Activated CD4-positive, alpha-beta T cell treated with anti-CD3 and anti-CD28 coated beads, Interleukin-2, Interleukin-6, amounts not matched to agents 100 ng/mL and 50 ng/mL, durations not matched to agents 16 hours and 8 hours (primary cell): ENCODE measurements at regions not wholly inside any gene's neighbourhood (a gene's known extent, or its start where the extent isn't known, plus 50 kb on each side); places are given as distances from the start of the nearest gene placed in this dataset.

ENCODE experiments used
- DNase-seq: peaks from one replicate; pipeline ENCODE4 v3.0.0-alpha.2; 2020

GRCh38 chr10:130372222-130372621 is 236.0 kb downstream of the GLRX3 start:
- no peak for DNase-seq

DNA sequence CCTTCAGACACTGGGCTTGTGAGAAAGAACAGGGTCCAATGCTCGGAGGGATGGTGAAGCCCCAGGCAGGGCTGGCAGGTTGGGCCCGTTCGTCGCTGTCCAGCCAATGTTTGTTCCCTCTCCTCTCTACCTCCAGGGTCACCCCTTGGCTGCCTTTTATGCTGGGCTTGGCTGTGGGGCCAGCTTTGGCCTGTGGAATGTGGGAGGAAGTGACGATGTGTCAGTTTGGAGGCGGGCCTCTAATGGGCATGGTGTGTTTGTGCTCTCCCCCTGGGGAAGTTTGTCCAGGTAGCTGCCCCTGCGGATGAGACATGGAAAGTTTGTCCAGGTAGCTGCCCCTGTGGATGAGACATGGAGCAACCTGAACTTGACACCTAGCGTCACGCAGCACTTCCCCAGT is 236.7 kb downstream of the GLRX3 start:
- DNase-seq, result no peak

- no peak for DNase-seq
Observed at GRCh38 chr10:130377986-130378540, 241.9 kb downstream of the GLRX3 start.

- DNase-seq, result no peak
Observed at GRCh38 chr10:130378556-130379400, 242.6 kb downstream of the GLRX3 start.

DNA sequence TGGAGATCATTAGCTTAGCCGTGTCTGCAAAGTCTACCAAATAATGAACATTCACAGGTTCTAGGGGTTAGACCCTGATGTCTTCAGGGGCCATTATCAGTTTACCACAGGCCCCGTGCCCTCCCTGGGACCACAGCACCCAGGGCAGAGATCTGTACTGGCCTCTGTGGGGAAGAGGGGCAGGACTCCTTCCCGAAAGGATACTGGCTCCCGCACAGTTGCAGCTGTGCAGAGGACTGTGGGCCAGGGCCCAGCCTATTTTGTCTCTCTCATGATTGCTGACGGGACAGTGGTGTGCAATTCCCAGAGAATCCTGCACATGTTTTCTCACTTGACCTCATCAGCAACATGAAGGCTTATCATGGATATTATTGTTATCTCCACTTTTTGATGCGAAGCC is 243.9 kb downstream of the GLRX3 start:
- no peak for DNase-seq

GRCh38 chr10:130382031-130382430 is 245.8 kb downstream of the GLRX3 start:
- DNase-seq, result no peak

DNA sequence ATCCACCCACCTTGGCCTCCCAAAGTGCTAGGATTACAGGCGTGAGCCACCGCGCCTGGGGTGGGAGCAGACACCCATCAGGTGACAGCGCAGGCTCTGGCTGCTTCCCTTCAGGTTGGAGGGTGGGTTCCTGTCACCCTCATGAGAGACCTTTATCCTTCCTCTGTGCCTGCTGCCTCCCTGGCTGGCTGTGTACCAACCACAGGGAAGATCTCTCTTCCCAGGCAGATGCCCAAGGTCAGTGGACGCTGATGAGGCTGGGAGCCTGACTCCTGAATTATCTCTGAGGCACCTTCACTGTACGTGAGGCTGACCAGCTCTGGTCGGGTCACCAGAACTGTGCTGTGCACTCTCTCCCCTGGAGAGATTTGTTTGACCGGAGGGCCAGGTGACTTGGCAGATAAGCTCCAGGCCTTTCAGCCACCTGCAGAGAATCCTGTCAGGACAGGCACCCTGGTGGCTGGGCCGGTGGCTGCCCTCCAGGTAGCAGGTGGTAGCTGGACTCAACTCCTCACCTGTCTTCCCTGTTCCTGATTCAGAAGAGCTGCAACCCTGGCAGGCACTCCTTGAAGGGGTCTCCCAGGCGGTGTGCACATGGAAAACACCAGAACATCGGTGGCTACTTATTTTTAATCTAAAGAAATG is 251.9 kb downstream of the GLRX3 start:
- DNase-seq, result no peak

- no peak for DNase-seq
Observed at GRCh38 chr10:130388746-130389145, 252.6 kb downstream of the GLRX3 start.

- no peak for DNase-seq
Observed at GRCh38 chr10:130389906-130390305, 253.7 kb downstream of the GLRX3 start.

- no peak for DNase-seq
Observed at GRCh38 chr10:130392031-130392430, 255.8 kb downstream of the GLRX3 start.

- no peak for DNase-seq
Observed at GRCh38 chr10:130393342-130393741, 257.2 kb downstream of the GLRX3 start.

- DNase-seq, result no peak
Observed at GRCh38 chr10:130394832-130395231, 258.6 kb downstream of the GLRX3 start.

DNA sequence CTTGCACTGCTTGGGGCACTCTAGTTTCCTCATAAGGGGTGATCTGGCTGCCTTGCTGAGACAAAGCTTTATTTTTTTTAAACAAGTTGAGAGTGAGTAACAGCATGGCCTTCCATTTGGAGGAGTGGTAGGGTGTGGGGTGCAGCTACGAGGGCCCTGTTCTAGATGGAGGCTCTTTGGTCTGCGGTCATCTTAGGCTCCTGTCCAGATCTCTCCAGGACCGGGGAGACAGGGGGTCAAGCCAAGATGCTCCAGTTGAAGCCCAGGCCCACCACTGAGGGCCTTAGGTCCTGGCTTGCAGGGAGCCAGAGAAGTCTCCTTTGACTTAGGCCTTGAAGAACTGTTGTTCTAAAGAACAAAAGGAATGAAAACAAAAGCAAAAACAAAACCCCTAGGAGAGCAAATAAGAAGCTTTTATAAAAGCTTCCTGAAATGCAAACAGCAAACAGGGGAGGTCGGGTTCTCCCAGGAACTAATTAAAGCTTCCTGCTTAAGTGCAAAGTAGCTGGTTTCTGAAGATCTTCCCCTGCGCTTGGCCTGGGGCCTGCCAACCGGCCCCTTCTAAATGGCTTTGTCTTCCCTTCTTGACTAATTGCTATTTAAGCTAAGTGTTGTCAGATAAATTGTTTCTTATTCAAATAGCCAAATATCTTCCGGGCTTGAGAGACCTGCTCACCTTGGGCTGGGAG is 259.2 kb downstream of the GLRX3 start:
- no peak for DNase-seq

GRCh38 chr10:130396044-130396443 is 259.9 kb downstream of the GLRX3 start:
- no peak for DNase-seq

GRCh38 chr10:130398090-130398994 is 262.2 kb downstream of the GLRX3 start:
- DNase-seq, result no peak

DNA sequence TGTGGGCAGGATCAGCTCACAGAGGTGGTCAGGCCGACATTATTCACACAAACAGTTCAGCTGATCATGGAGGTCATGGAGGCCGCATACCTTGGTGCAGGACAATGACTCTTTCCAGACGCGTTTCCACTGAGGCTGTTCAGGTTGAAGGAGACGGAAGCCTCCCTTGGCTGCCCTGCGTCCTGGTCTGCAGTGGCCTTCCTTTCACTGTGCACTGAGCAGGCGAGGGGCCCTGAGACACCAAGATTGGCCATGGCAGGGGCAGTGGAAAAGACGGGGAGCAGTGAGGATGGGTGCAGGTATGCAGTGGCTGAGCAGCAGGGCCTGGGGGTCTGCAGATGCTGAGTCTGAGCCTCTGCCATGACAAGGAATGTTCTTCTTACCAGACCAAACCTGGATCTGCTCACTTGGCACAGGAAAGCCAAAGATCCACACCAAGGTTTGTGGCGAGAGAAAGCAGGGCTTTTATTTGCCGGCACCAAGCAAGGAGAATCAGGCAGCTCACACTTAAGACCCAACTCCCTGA is 263.3 kb downstream of the GLRX3 start:
- no peak for DNase-seq

GRCh38 chr10:130400890-130401289 is 264.7 kb downstream of the GLRX3 start:
- DNase-seq, result no peak

DNA sequence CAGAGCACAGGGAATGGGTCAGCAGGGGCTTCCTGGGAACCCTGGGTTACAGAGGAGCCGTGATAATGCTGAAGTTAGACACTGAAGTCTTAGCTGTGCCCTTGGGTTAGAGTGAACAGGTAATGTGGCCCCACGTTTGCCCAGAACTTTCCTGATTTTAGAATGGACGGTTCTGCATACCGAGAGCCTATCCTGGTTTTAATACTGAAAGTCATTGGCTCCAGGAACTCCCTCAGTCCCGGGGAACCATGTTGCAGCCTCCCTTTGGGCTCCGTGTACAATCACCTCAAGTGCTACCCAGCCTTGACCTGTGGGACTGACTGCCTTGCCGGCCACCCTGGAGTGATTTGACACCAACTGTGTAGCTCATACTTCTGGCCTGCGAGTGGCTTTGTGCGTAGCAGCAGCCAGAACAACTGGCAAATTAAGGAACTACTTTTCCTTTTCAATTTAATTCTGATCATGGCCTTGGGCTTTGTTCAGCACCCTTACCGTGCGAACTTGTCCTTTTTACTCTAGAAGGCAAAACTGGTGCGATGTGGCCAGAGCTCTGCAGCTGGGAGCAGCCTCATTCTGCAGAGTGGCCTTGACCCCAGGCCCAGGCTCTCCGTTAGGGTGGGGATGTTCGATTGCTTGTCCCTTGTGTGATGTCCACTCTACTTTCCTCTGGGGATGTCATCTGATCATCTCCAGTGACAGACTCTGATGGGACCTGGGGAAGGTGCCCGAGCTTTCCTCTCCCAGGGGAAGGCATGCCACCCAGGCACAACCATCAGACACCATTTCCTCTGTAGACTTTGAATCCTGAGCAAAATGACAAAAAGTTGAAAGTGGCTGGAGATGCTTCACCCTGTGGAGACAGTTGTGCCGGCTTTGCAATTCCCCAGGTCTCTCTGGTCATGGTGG is 265.9 kb downstream of the GLRX3 start:
- no peak for DNase-seq

DNA sequence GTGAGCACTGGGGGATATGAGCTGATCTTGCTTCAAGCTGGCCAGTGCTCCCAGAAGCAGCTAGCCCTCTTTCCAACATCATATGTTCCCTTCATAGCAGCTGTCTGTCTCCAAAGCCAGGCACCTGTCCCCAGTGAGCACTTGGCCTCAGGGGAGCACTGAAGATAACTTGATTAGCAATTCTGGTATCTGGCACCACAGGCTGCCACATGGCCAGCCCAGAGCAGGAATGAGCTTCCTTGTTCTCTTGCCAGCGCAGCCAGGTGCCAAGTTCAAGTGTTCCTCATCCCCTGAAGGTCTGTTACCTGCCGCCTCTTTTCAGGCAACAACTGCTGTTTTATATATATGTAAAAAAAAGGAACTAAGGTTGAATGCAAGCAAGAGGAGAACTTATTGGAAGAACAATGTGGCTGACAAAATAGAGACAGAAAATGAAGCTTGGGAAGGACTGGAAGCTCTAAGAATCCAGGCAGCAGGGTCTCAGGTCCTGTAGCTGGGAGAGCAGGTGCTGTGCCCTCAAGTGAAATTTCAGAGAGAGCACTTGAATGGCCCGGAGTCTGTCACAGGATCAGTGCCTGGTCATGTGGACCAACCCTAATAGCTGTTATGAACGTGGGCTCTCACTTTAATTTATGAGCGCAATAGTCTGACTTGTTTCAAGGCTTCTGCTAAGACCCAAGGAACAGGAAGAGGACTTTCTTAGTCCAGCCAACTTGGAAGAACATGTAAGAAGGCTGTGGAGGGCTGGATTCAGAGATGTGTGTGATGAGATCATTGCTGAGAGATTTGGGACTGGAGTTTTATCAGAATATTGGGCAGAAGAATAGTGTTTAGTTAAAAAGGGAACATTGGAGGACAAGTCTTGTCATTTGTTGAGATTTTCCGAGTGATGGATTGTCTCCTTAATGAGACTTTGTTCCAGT is 267.2 kb downstream of the GLRX3 start:
- no peak for DNase-seq

DNA sequence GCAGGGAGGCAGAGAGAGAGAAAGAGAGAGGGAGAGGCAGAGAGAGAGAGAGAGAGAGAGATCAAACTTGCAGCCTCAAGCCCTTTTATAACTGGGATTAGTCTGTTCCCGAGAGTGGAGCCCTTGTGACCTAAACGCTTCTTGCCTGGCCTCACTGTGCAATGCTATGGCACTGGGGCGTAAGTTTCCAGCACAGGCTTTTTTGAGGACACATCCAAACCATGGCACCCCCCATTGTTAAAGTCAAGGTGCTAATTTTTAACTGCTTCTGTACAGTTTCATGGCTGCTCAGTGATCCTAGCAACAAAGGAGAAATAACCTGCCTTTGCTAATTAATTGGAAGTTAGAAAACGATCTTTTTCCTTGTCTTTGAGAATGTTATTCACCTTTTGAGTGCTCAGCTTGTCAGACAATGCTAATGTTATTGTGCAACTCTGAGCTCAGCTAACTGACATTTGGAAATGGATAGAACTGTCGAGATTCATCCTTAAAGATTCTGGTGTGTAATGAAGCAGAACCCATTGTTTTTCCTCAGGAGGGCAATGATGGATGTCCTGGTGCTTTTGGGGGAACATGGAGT is 268.4 kb downstream of the GLRX3 start:
- no peak for DNase-seq
